Mammary epithelial cell (primary cell): ENCODE measurements at regions not wholly inside any gene's neighbourhood (a gene's known extent, or its start where the extent isn't known, plus 50 kb on each side); places are given as distances from the start of the nearest gene placed in this dataset.

Source experiments
- EZH2 ChIP-seq: IDR thresholded peaks from 2 replicates; pipeline ENCODE4 v1.6.1; 2012; ENCODE audit warnings: low read length, inconsistent platforms, borderline replicate concordance
- TF ChIP-seq, protein P1 (sequence below), 2 donors: IDR thresholded peaks in 1 of 2; conservative IDR thresholded peaks in 1 of 2; 2 replicates each; pipeline ENCODE4 v1.5.1; 2011 to 2012; ENCODE audit warnings: inconsistent platforms in 2 of 2, low read length in 2 of 2, mild to moderate bottlenecking in 2 of 2, control low read depth in 1 of 2, low read depth in 1 of 2; ENCODE audit not compliant: insufficient read depth in 1 of 2; ENCODE audit errors: extremely low read depth in 1 of 2

DNA sequence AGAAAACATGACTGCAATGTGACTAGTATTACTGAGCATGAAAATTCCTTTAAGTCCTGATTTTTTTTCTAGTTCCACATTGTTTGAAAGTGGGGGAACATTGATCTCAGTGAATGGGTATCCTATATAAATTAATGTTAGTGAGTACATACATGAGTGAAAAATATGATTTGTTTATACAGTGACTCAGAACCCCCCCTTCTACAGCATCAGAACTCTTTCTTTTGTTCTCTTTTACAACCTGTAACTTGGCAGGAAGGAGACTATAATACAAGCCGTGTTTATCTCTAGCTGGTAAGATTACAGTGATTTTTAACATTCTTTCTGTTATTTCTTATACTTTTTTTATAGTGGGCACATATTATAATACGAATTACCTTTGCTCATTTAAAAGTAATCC, 384.7 kb downstream of the PDCD6IP start:
- TF ChIP-seq, protein P1, sequence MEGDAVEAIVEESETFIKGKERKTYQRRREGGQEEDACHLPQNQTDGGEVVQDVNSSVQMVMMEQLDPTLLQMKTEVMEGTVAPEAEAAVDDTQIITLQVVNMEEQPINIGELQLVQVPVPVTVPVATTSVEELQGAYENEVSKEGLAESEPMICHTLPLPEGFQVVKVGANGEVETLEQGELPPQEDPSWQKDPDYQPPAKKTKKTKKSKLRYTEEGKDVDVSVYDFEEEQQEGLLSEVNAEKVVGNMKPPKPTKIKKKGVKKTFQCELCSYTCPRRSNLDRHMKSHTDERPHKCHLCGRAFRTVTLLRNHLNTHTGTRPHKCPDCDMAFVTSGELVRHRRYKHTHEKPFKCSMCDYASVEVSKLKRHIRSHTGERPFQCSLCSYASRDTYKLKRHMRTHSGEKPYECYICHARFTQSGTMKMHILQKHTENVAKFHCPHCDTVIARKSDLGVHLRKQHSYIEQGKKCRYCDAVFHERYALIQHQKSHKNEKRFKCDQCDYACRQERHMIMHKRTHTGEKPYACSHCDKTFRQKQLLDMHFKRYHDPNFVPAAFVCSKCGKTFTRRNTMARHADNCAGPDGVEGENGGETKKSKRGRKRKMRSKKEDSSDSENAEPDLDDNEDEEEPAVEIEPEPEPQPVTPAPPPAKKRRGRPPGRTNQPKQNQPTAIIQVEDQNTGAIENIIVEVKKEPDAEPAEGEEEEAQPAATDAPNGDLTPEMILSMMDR (conservative IDR thresholded peaks at IDR 0.05 in 1 of 2, IDR thresholded peaks at IDR 0.05 in 1 of 2; ENCODE audit: extremely low read depth in 1 of 2, insufficient read depth in 1 of 2, low read depth in 1 of 2, low read length in 2 of 2), result no peak
- TF ChIP-seq EZH2, result no peak
